Endothelial cell (in vitro differentiated cells): ENCODE measurements at regions not wholly inside any gene's neighbourhood (a gene's known extent, or its start where the extent isn't known, plus 50 kb on each side); places are given as distances from the start of the nearest gene placed in this dataset.

ENCODE experiments used
- DNase-seq: peaks from one replicate; pipeline ENCODE4 v3.0.0; 2021; ENCODE audit warnings: low spot score
- H3K27ac Mint-ChIP-seq: one replicate; pipeline ENCODE4 v1.8.0; 2021; ENCODE audit warnings: mixed read lengths, inconsistent platforms; ENCODE audit not compliant: unreplicated experiment
- H3K27me3 Mint-ChIP-seq: one replicate; pipeline ENCODE4 v1.8.0; 2021; ENCODE audit warnings: mild to moderate bottlenecking, moderate library complexity, mixed read lengths, inconsistent platforms; ENCODE audit not compliant: unreplicated experiment
- H3K36me3 Mint-ChIP-seq: one replicate; pipeline ENCODE4 v1.8.0; 2021; ENCODE audit warnings: mild to moderate bottlenecking, low read depth, mixed read lengths, inconsistent platforms; ENCODE audit not compliant: unreplicated experiment
- H3K4me1 Mint-ChIP-seq: one replicate; pipeline ENCODE4 v1.8.0; 2021; ENCODE audit warnings: mild to moderate bottlenecking, mixed read lengths, inconsistent platforms; ENCODE audit not compliant: unreplicated experiment
- H3K4me3 Mint-ChIP-seq: one replicate; pipeline ENCODE4 v1.8.0; 2021; ENCODE audit warnings: mild to moderate bottlenecking, mixed read lengths, inconsistent platforms; ENCODE audit not compliant: unreplicated experiment
- H3K9me3 Mint-ChIP-seq: one replicate; pipeline ENCODE4 v1.8.0; 2021; ENCODE audit warnings: mixed read lengths, inconsistent platforms; ENCODE audit not compliant: unreplicated experiment
- TF ChIP-seq, protein P1 (sequence below): fragments of 200-600 bp; sonication (generic); IDR thresholded peaks from one replicate; pipeline ENCODE4 v1.5.0; 2021; ENCODE audit warnings: antibody characterized with exemption; ENCODE audit not compliant: unreplicated experiment

DNA sequence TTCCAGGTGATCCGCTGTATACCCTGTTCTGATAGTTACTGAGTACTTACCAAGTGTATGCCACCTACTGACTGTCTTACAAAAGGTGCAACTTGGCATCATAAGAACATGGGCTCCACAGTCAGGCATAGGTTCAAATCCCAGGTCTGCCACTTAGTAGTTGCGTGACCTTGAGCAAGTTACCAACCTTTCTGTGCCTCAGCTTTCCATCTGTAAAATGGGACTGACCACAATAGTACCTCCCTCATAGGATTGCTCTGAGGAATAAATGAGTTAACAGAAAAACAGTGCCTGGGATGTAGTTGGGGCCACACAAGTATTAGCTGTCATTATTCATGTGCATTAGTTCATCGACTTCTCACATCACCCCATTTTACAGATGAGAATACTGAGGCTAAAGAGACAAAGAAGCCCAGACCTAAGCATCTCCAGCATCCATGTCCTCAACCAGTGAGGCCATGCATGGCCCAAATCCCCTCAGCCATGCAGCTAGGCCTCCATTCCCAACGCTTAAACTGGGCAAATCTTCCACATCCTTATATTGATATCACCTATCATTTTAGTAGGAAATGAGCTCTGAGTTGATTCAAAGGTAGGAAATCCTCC is 51.3 kb upstream of the UBE2L5 start:
- no peak for DNase-seq
- H3K4me1 Mint-ChIP-seq: peaks cover 11% of the 10 kb centered on the region
- no peak overlapping the region for H3K27ac Mint-ChIP-seq
- no peaks in the 10 kb centered on the region for H3K36me3 Mint-ChIP-seq
- H3K9me3 Mint-ChIP-seq: no peaks in the 10 kb centered on the region
- H3K4me3 Mint-ChIP-seq: no peak overlapping the region
- H3K27me3 Mint-ChIP-seq: peaks cover 15% of the 10 kb centered on the region
- TF ChIP-seq, protein P1, sequence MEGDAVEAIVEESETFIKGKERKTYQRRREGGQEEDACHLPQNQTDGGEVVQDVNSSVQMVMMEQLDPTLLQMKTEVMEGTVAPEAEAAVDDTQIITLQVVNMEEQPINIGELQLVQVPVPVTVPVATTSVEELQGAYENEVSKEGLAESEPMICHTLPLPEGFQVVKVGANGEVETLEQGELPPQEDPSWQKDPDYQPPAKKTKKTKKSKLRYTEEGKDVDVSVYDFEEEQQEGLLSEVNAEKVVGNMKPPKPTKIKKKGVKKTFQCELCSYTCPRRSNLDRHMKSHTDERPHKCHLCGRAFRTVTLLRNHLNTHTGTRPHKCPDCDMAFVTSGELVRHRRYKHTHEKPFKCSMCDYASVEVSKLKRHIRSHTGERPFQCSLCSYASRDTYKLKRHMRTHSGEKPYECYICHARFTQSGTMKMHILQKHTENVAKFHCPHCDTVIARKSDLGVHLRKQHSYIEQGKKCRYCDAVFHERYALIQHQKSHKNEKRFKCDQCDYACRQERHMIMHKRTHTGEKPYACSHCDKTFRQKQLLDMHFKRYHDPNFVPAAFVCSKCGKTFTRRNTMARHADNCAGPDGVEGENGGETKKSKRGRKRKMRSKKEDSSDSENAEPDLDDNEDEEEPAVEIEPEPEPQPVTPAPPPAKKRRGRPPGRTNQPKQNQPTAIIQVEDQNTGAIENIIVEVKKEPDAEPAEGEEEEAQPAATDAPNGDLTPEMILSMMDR: no peak

DNA sequence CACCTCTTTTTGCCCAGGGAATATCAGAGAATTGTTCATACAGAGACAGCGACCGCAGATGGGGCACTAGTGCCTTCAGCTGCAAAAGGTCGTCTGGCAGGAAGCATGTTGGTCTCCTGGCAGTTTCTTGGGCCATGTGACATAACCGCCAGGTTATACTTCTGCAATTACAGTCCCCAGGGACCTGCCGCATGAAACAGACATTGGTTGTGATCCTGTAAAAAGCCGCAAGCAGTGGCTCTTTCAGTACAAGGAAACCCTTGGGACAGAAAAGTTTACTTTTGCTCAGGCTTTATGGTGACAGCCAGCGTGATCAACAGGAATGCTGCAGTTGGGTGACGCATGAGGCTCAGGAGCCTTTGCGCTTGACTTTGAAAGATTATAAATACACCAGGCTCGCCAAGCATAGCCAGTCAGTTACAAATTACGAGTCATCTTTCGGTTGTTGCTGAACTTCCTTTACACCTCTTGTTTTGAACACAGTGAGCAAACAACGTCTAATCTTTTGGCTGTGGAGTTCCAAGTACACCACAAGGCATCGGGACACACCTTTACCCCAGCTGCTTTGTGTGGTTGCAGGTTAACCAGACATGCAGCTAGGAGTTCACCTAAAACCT is 50.5 kb upstream of the UBE2L5 start:
- peaks cover 9% of the 10 kb centered on the region for H3K4me1 Mint-ChIP-seq
- DNase-seq: no peak
- peak overlapping the region; percentile 38 for H3K27ac Mint-ChIP-seq
- H3K36me3 Mint-ChIP-seq: no peaks in the 10 kb centered on the region
- TF ChIP-seq, protein P1: no peak
- no peaks in the 10 kb centered on the region for H3K9me3 Mint-ChIP-seq
- H3K4me3 Mint-ChIP-seq: no peak overlapping the region
- peaks cover 15% of the 10 kb centered on the region for H3K27me3 Mint-ChIP-seq
